HG03565 (cell line): ENCODE measurements at regions not wholly inside any gene's neighbourhood (a gene's known extent, or its start where the extent isn't known, plus 50 kb on each side); places are given as distances from the start of the nearest gene placed in this dataset.
"Not testable (repeated sequence)": the region's sequence is repeated elsewhere in the genome, so short reads cannot be mapped to it uniquely, and the experiment has no call there.

Experiments used
- ATAC-seq: cut with Tn5 transposase; IDR thresholded peaks from one replicate; pipeline ENCODE4 v1.9.1; 2021; ENCODE audit warnings: mild to moderate bottlenecking, moderate library complexity; ENCODE audit not compliant: unreplicated experiment

DNA sequence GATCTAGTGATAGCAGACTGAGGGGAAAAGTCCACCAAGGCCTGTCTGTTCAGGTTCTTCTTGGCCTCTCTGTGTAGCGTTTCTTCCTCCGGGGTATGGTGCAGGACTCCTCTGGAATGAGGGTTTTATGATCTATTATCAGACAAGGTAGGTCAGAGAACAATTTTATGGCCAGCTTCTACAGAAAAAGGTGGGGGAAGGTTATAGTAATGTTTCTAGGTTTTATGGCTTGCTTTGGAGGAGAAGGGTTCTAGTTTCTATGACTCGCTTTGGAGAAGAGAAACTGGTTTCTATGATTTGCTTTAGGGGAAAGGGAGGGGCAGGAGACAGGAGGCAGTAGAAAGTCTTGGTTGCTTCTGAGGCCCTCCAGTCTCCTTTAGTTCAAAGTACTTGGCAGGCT lies 144.8 kb upstream of the LAMA2 start:
- ATAC-seq: peak; percentile 58

- ATAC-seq: no peak
These were observed 146.2 kb upstream of the LAMA2 start for GRCh38 chr6:128736780-128737179.

DNA sequence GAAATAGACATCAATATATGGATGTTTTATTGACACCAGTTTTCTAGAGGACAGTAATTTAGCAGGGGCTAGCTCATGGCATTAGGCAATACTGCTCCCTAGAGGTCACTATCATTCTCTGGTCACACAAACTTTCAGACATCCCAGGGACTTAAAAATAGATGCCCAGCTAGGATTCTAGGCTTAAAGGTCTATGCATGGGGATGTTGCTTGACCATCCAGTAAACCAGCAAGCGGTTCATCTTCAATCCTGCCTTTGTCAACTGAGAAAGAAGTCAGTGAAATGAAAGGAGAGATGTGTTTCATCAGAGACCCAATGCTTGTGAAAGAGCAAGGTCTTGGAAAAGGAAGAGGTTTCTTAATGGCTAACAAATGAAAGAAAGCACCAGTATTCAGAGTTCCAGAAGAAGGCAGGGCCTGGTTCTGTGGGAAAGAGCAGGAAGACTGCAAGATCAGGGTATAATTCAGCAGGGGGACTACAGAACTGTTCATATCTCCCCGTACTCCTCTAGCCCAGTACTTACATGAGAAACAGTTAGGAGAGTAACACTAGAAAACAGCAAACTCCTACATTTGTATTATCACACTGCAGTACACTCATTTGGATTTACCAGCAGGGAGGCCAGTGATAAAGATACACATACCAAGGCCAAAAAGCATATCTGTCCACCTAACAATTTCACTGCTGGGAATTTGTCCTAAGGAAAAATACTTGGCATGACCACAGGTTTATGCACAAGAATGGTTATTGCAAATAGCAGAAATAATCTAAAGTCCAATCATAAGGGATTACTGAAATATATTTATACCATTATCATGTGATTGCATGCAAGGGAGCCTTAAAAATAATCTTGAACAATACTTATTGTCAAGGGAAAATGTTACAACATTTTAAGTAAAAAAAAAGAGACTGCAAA lies 151.4 kb upstream of the LAMA2 start:
- peak; percentile 46 for ATAC-seq

GRCh38 chr6:128727500-128727899 lies 155.4 kb upstream of the LAMA2 start:
- ATAC-seq: no peak

DNA sequence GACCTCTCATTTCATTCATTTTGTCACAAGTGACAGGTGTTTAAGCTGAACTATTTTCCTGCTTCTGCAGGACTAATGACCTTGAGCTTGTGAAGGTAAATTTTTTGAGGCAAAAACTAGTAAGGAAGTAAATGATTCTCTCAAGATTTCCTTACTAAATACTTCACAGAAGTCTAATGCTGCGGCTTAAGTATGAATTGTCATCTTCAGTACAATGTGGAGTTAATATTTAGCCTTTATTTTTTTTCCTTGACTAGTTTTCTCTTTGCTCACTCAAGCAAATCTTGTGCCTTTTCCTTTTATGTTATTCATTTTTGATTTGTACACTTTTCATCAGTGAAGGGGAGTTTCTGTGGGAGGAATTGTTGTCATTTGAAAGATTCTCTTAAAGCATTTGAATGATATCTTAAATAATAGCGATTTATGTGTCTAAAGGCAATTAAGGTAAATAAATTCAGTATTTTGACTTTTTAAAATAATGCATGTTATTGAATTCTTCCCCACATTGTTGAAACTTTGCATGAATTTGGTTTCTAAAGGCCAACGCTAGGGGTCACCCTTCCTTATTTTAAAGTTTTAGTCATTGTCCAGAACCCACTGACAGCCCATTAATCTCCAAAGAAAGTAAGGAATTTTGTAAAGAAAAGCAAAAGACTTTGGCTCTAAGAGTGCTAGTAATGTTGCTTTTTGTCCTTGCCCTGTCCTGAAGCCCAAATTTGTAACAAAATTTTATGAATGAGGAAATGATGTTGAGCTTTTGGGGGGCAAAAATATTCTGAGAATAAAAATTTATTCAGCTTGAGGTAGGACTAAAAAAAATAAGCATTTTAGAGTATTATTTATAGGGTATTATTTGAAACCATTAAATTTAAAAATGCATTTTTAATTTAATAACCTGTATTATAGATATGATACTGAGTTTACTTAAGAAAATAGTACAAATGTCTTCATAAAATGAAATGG lies 157.4 kb upstream of the LAMA2 start:
- ATAC-seq: peak; percentile 44

DNA sequence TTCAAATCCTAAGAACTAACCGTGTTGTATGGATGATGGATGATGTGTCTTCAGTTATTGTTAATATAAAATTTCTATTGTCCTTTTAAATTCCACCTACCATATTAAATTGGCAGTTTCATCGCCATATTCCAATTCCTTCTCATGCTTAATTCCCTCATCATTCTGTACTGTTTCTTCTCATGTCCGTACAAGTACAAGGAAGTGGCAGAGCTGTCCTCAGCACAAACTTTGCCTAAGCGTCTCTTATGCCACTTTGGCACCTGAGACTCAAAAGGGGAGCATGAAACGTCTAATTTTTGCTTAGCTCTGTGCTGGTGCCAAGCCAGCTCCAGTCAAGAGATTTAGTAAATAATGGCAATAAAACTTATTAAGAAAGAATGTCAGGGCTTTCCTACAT lies 158.2 kb upstream of the LAMA2 start:
- no peak for ATAC-seq

- ATAC-seq: no peak
These were observed 159.3 kb upstream of the LAMA2 start for GRCh38 chr6:128723667-128724066.

GRCh38 chr6:128720891-128721290 lies 162.0 kb upstream of the LAMA2 start:
- no peak for ATAC-seq

GRCh38 chr6:128719786-128720185 lies 163.2 kb upstream of the LAMA2 start:
- ATAC-seq: no peak

DNA sequence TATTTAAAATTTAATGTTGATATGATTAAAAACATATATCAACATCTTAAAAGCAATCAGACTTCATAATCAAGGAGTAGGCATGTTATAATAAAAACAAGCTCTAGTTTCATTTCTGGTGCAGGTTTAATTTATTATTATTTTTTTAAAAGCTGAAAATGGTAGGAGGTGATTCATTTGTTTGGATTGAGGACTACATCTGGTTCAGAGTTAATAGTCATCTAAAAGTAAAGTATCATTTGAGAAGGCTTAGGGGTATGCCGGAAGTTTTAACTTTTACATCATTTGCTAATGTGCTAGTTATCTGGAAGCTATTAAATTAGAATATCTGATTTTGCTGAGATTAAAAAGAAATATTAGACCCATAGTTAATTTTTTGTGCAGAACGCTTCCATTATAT lies 169.5 kb upstream of the LAMA2 start:
- ATAC-seq: no peak

DNA sequence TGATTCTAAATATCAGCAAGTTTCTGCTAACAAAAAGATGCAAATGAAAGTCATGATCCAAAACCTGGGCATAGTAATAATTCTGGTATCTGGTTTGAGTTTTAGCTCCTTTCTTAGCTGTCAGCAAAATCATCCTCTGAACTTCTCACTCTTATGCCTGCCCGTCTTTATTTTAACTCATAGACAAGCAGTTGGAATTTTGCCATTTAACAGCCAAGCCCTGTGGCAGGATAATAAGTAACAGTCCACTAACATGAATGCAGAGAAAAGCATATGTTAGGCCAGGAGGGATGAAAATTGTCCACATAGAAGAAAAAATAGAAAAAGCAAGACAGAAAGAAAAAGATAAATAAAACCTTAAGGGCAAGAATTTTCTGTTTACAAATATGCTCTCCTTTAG lies 170.0 kb upstream of the LAMA2 start:
- ATAC-seq: no peak

GRCh38 chr6:128711149-128711548 lies 171.8 kb upstream of the LAMA2 start:
- ATAC-seq: no peak

DNA sequence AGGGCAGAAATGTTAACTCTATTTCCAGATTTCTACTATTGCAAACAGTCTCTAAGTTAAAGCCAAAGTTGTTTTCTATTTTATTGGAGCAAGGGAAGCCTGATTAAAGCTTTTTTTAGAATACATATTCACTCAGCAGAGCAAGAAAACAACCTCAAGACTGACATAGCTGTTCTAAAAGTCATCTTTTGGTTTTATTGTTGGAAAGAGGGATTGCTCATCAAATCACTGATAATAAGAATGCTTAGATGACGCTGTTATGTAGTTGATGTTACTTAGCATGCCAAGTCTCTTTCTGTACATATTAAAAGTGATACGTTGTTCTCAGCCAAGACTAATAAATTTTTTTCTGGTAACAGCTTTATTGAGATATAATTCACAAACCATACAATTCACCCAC lies 172.6 kb upstream of the LAMA2 start:
- no peak for ATAC-seq

- no peak for ATAC-seq
These were observed 178.3 kb upstream of the LAMA2 start for GRCh38 chr6:128704601-128705000.

DNA sequence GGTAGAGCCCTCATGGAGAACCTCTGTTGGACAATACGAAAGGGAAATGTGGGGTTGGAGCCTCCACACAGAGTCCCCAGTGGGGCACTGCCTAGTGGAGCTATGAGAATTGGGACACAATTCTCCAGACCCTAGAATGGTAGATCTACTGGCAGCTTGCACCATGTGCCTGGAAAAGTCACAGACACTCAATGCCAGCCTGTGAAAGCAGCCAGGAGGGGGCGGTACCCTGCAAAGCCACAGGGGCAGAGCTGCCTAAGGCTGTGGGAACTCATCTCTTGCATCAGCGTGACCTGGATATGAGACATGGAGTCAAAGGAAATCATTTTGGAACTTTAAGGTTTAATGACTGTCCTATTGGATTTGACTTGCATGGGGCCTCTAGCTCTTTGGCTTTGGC lies 179.1 kb upstream of the LAMA2 start:
- ATAC-seq: not testable (repeated sequence)

DNA sequence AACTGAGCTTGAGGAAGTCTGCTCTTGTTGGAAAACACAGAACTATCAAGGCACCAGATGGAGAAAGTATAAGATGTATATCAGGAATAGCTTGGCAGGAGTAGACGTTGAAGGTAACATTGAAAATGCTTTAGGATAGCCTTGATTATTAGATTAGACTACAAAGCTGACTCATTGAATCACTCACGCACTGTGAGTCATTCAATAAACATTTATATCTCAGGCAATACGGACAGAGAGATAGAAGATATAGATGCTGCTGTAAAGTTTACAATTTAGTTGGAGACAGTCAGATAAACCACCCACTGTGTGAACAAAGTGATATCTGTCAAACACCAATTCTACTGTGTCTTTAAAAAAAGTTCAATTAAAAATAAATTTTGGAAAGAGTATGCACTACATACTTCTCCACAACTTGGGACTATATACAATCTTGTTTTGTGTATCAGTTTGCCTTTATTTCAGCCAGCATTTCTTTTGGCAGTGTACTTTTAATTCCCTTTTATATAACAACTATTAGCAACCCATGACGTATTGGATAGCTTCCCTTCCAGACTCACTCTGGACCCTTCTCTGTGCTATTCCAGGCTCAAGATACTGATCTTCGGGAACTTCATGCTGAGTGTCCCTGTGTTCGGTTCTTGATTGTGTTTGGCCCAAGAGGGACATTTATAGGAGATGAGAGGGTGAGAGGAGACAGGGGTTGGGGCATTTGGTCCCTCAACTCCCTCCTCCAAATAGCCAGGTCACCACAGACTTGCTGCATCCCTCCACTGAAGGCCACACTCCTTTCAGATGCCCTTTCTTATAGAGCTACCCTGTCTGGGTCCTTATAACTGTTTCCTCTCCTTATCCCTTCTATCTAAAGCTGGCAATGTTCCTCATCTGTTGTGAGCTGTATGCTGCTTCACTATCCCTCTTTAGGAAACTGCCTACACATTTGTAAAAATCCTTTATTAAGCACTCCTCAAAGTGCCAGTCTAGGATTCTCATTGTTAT lies 176.6 kb upstream of the PTPRK start:
- no peak for ATAC-seq

DNA sequence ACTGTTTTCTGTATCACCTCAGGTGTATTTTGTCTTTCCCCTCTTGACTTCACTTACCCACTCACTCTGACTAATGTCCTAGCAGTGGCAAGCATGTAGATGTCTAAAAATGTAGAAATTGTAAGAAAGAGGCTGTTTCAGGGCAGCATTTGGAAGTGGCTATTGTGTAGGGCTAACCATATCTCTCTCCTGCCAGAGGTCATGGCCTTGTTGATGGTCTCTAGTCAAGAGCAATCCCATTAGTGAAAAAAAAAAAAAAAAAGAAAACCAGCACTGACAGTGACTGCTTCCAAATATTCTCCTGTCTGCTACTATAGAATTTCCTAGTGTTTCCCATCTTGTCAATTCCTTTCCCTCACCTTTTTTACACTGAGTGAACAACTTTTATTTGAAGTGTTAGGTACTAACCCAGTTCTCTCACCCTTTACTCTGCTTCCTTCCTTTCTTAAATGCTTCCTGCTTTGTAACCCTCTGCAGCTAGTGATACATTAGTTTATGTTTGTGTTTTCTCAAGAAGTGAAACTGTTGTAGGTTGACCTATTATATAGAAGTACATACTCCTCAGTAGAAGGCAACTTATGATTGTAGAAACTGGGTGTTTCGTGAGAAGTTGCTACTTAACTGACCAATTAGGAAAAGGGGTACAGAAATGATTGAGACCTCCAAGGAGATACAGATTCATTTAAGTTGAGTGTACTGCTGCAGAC lies 174.1 kb upstream of the PTPRK start:
- ATAC-seq: no peak

DNA sequence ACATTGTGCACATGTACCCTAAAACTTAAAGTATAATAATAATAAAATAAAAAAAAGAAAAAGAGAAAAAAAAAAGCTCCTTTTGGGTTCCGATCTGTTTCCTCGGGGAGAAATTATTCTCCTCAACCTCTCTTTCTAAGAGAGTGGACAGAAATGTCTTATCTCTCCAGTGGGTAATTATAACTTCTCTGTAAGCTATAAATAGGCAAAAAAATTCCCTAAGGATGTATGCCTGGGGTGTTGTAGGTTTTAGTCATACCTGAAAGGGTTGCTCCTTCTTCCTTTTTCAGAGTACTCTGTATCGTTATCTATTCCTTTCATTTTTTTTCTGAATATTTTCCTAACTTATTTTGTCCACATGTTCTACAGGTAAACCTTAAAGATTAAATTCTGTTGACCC lies 169.7 kb upstream of the PTPRK start:
- no peak for ATAC-seq

DNA sequence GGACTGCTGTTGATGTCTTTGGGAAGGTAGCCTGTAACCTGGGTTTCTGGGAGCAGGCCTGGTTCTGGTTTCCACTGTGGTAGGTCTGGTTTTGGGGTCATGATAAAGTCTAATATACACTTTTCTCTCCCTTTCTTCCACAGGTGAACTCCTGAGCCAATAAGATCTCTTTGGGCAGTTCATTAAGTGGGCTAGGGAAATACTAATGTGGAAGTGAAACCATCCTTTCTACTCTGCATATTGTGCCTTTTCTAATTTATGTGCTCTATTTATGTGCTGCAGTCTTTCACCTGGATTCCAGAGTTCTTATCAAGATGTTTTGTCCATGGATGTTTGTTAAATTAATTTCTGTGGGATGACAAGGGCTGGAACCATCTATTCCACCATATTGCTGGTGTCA lies 165.7 kb upstream of the PTPRK start:
- ATAC-seq: peak; percentile 44

DNA sequence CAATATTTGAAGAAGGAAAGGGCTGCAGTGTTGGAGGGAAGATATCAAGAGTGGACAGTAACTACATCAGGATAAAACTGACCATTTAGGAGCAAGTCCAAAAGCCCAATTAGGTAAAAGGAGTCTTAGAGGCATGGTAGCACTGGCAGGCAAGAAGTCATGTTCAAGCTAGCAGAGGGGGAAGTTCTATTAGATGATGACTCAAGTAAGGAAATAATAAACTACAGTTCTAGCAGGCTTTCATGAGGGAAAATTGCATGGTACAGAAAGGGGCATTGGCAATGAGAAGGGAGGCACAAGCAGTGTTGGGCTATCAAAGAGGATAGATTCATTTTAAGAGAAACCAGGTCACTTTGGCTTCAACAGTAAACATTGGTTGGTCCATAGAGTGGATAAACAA lies 156.1 kb upstream of the PTPRK start:
- ATAC-seq: no peak
